DOHH2 (cell line): ENCODE measurements at regions not wholly inside any gene's neighbourhood (a gene's known extent, or its start where the extent isn't known, plus 50 kb on each side); places are given as distances from the start of the nearest gene placed in this dataset.

Experiments
- CTCF ChIP-seq: fragments of 200-600 bp; sonication (generic); IDR thresholded peaks from one replicate; pipeline ENCODE4 v1.5.1; 2014; ENCODE audit warnings: antibody characterized with exemption, mild to moderate bottlenecking, low read depth, low read length; ENCODE audit not compliant: poor library complexity, severe bottlenecking
- EZH2phosphoT487 ChIP-seq: fragments of 200-600 bp; sonication (generic); IDR thresholded peaks from 2 replicates; pipeline ENCODE4 v1.6.1; 2017; ENCODE audit warnings: borderline replicate concordance, mild to moderate bottlenecking, antibody characterized with exemption, low read length, moderate library complexity, mixed read lengths

GRCh38 chr6:156420172-156420993 lies 356.8 kb upstream of the ARID1B start:
- TF ChIP-seq CTCF (no peak), EZH2phosphoT487 (no peak)
